H9 (cell line): ENCODE measurements at regions not wholly inside any gene's neighbourhood (a gene's known extent, or its start where the extent isn't known, plus 50 kb on each side); places are given as distances from the start of the nearest gene placed in this dataset.

Experiments used
- DNase-seq: peaks from one replicate; pipeline ENCODE4 v3.0.0-alpha.2; 2017
- H2AFZ ChIP-seq: one replicate; pipeline ENCODE4 v1.6.1; 2013; ENCODE audit warnings: mild to moderate bottlenecking, low read length, control low read depth, moderate library complexity
- H2AK5ac ChIP-seq: 2 replicates; pipeline ENCODE4 v1.6.1; 2013; ENCODE audit warnings: low read length, control low read depth, mixed read lengths; ENCODE audit not compliant: insufficient read length
- H2BK120ac ChIP-seq: one replicate; pipeline ENCODE4 v1.6.1; 2013; ENCODE audit warnings: low read depth, mild to moderate bottlenecking, low read length, control low read depth, inconsistent platforms; ENCODE audit not compliant: poor library complexity, severe bottlenecking
- H2BK12ac ChIP-seq: 2 replicates; pipeline ENCODE4 v1.6.1; 2013; ENCODE audit warnings: low read length, control low read depth, mixed read lengths, low read depth; ENCODE audit not compliant: insufficient read length
- H2BK15ac ChIP-seq: 2 replicates; pipeline ENCODE4 v1.6.1; 2013; ENCODE audit warnings: low read depth, low read length, control low read depth
- H2BK20ac ChIP-seq: one replicate; pipeline ENCODE4 v1.6.1; 2013; ENCODE audit warnings: low read depth, mild to moderate bottlenecking, low read length, control low read depth, inconsistent platforms; ENCODE audit not compliant: poor library complexity, severe bottlenecking
- H2BK5ac ChIP-seq: 2 replicates; pipeline ENCODE4 v1.6.1; 2013; ENCODE audit warnings: low read length, control low read depth, mixed read lengths; ENCODE audit not compliant: insufficient read length
- H3K14ac ChIP-seq: 2 replicates; pipeline ENCODE4 v1.6.1; 2013; ENCODE audit warnings: low read length, control low read depth; ENCODE audit not compliant: insufficient read depth
- H3K18ac ChIP-seq: 2 replicates; pipeline ENCODE4 v1.6.1; 2013; ENCODE audit warnings: low read depth, mild to moderate bottlenecking, mixed read lengths, low read length, control low read depth; ENCODE audit not compliant: insufficient read length
- H3K23ac ChIP-seq: 2 replicates; pipeline ENCODE4 v1.6.1; 2013; ENCODE audit warnings: low read length, control low read depth, mixed read lengths, low read depth; ENCODE audit not compliant: insufficient read length
- H3K23me2 ChIP-seq: 2 replicates; pipeline ENCODE4 v1.6.1; 2013; ENCODE audit warnings: low read depth, mild to moderate bottlenecking, mixed read lengths, low read length, control low read depth; ENCODE audit not compliant: insufficient read length, poor library complexity, severe bottlenecking
- H3K27ac ChIP-seq: 2 replicates; pipeline ENCODE4 v1.5.1; 2013; ENCODE audit warnings: low read length, control low read depth, mixed read lengths, low read depth; ENCODE audit not compliant: insufficient read length
- H3K27me3 ChIP-seq: 2 replicates; pipeline ENCODE4 v1.6.1; 2013; ENCODE audit warnings: low read length, control low read depth, inconsistent platforms; ENCODE audit not compliant: insufficient read depth
- H3K4ac ChIP-seq: 2 replicates; pipeline ENCODE4 v1.6.1; 2013; ENCODE audit warnings: low read depth, mild to moderate bottlenecking, control low read depth, inconsistent platforms, low read length, moderate library complexity
- H3K4me1 ChIP-seq: 2 replicates; pipeline ENCODE4 v1.6.1; 2013; ENCODE audit warnings: low read length, control low read depth, inconsistent platforms; ENCODE audit not compliant: insufficient read depth
- H3K4me2 ChIP-seq: 2 replicates; pipeline ENCODE4 v1.6.1; 2013; ENCODE audit warnings: low read length, control low read depth, mixed read lengths; ENCODE audit not compliant: insufficient read length, insufficient read depth
- H3K56ac ChIP-seq: 2 replicates; pipeline ENCODE4 v1.6.1; 2013; ENCODE audit warnings: low read depth, mild to moderate bottlenecking, mixed read lengths, low read length, control low read depth; ENCODE audit not compliant: insufficient read length
- H3K79me1 ChIP-seq: 2 replicates; pipeline ENCODE4 v1.6.1; 2013; ENCODE audit warnings: low read depth, mild to moderate bottlenecking, moderate library complexity, low read length, control low read depth, inconsistent platforms; ENCODE audit not compliant: insufficient read depth, poor library complexity, severe bottlenecking
- H3K79me2 ChIP-seq: 2 replicates; pipeline ENCODE4 v1.6.1; 2013; ENCODE audit warnings: low read length, control low read depth, inconsistent platforms; ENCODE audit not compliant: insufficient read depth
- H3K9ac ChIP-seq: 2 replicates; pipeline ENCODE4 v1.6.1; 2013; ENCODE audit warnings: low read length, control low read depth, mixed read lengths; ENCODE audit not compliant: insufficient read length; ENCODE audit errors: extremely low read depth
- H3K9me3 ChIP-seq: one replicate; pipeline ENCODE4 v1.6.1; 2013; ENCODE audit warnings: low read depth, low read length, inconsistent platforms; ENCODE audit not compliant: control insufficient read depth
- H3T11ph ChIP-seq: one replicate; pipeline ENCODE4 v1.6.1; 2013; ENCODE audit warnings: mild to moderate bottlenecking, low read length, control low read depth, inconsistent platforms
- H4K20me1 ChIP-seq: one replicate; pipeline ENCODE4 v1.6.1; 2013; ENCODE audit not compliant: control insufficient read depth, insufficient read length, insufficient read depth
- H4K5ac ChIP-seq: 2 replicates; pipeline ENCODE4 v1.6.1; 2013; ENCODE audit warnings: low read depth, mild to moderate bottlenecking, mixed read lengths, low read length, control low read depth; ENCODE audit not compliant: insufficient read length
- H4K8ac ChIP-seq: replicated peaks from 2 replicates; pipeline ENCODE4 v1.6.1; 2013; ENCODE audit warnings: low read length, control low read depth, mixed read lengths, low read depth; ENCODE audit not compliant: insufficient read length
- H4K91ac ChIP-seq: 2 replicates; pipeline ENCODE4 v1.6.1; 2013; ENCODE audit warnings: low read depth, mild to moderate bottlenecking, moderate library complexity, mixed read lengths, low read length, control low read depth; ENCODE audit not compliant: insufficient read length
- H3K27ac Mint-ChIP-seq, 3 experiments: 2 replicates in 2 of 3; 3 replicates in 1 of 3; pipeline ENCODE4 v1.8.0; 2020 to 2021; ENCODE audit warnings: mixed read lengths in 3 of 3, mild to moderate bottlenecking in 1 of 3, moderate library complexity in 1 of 3
- H3K27me3 Mint-ChIP-seq: 2 replicates; pipeline ENCODE4 v1.8.0; 2021; ENCODE audit warnings: low read depth, mild to moderate bottlenecking, moderate library complexity, mixed read lengths
- H3K36me3 Mint-ChIP-seq, 3 experiments: 2 replicates in 2 of 3; 3 replicates in 1 of 3; pipeline ENCODE4 v1.8.0; 2020 to 2021; ENCODE audit warnings: low read depth in 3 of 3, mixed read lengths in 3 of 3; ENCODE audit not compliant: insufficient read depth in 1 of 3
- H3K4me1 Mint-ChIP-seq, 2 experiments: 2 replicates each; pipeline ENCODE4 v1.8.0; 2020; ENCODE audit warnings: mixed read lengths in 2 of 2
- H3K4me3 Mint-ChIP-seq, 2 experiments: 2 replicates in 1 of 2; 3 replicates in 1 of 2; pipeline ENCODE4 v1.8.0; 2020 to 2021; ENCODE audit warnings: mild to moderate bottlenecking in 2 of 2, mixed read lengths in 2 of 2, moderate library complexity in 1 of 2
- H3K9me3 Mint-ChIP-seq, 2 experiments: 2 replicates in 1 of 2; 3 replicates in 1 of 2; pipeline ENCODE4 v1.8.0; 2020; ENCODE audit warnings: mild to moderate bottlenecking in 2 of 2, mixed read lengths in 2 of 2, moderate library complexity in 1 of 2
- WGBS: extraction: QIAGEN DNeasy Blood & Tissue Kit; methylation state at CpG from one replicate; pipeline ENCODE4 v1.1.7; 2013; ENCODE audit warnings: missing lambda C conversion rate, low lambda C conversion rate, mixed read lengths; ENCODE audit not compliant: insufficient read length; ENCODE audit errors: extremely low coverage; 5-methylcytosine and 5-hydroxymethylcytosine counted together
- TF ChIP-seq, protein P1 (sequence below): fragments of 200-600 bp; sonication (generic); conservative IDR thresholded peaks from 3 replicates; pipeline ENCODE4 v1.8.0; 2021; ENCODE audit warnings: antibody characterized with exemption, mild to moderate bottlenecking

DNA sequence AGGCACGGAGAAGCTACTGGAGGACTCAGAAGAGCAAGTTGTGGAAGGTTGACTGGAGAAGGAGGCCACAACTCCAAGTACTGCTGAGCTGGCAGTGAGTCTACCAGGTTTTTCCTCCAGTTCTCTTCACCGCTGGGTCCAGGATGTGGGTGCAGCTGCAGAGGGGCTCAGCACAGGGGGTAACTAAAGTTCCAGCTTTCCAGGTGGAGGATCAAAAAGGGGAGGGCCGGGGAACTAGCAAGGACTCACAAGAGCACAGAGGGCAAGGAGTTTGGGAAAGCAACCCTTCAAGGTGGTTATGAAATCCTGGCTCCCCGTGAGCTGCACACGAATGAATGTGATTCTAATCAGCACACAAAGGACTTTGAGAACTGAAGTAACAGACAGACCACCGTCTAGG is 194.2 kb upstream of the GMDS start:
- TF ChIP-seq, protein P1, sequence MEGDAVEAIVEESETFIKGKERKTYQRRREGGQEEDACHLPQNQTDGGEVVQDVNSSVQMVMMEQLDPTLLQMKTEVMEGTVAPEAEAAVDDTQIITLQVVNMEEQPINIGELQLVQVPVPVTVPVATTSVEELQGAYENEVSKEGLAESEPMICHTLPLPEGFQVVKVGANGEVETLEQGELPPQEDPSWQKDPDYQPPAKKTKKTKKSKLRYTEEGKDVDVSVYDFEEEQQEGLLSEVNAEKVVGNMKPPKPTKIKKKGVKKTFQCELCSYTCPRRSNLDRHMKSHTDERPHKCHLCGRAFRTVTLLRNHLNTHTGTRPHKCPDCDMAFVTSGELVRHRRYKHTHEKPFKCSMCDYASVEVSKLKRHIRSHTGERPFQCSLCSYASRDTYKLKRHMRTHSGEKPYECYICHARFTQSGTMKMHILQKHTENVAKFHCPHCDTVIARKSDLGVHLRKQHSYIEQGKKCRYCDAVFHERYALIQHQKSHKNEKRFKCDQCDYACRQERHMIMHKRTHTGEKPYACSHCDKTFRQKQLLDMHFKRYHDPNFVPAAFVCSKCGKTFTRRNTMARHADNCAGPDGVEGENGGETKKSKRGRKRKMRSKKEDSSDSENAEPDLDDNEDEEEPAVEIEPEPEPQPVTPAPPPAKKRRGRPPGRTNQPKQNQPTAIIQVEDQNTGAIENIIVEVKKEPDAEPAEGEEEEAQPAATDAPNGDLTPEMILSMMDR: no peak
- no CpG with 5 or more reads among the region's 6 CpGs for WGBS
- H3K14ac ChIP-seq: peak overlapping the region; percentile 37; the same call in 1 of the 2 replicates
- Mint-ChIP-seq H3K27ac (peak overlapping the region in 1 of 3 experiments; percentile 56; a peak in 1 of 7 replicates), H3K4me1 (no peaks in the 10 kb centered on the region), H3K9me3 (no peaks in the 10 kb centered on the region), H3K36me3 (no peaks in the 10 kb centered on the region), H3K27me3 (no peaks in the 10 kb centered on the region; the same call in 1 of the 2 replicates), H3K4me3 (no peak overlapping the region)
- H3K23ac ChIP-seq: no peak overlapping the region
- H2BK120ac ChIP-seq: no peak overlapping the region
- no peak overlapping the region for H2AFZ ChIP-seq
- H3K79me1 ChIP-seq: no peaks in the 10 kb centered on the region
- no peaks in the 10 kb centered on the region for H3K23me2 ChIP-seq
- H3K4me2 ChIP-seq: no peak overlapping the region
- H4K20me1 ChIP-seq: no peaks in the 10 kb centered on the region
- H3K9ac ChIP-seq: no peak overlapping the region
- no peaks in the 10 kb centered on the region for H3K79me2 ChIP-seq
- no peak overlapping the region for H3T11ph ChIP-seq
- no peak overlapping the region for H2BK5ac ChIP-seq
- no peaks in the 10 kb centered on the region for H3K4me1 ChIP-seq
- H3K9me3 ChIP-seq: no peaks in the 10 kb centered on the region
- H2AK5ac ChIP-seq: no peak overlapping the region
- H4K91ac ChIP-seq: no peak overlapping the region
- no peak overlapping the region for H3K27ac ChIP-seq
- no peak overlapping the region for H3K4ac ChIP-seq
- no peak overlapping the region for H2BK20ac ChIP-seq
- no peak for DNase-seq
- H4K8ac ChIP-seq: no peak overlapping the region
- H3K56ac ChIP-seq: no peak overlapping the region
- no peak overlapping the region for H2BK15ac ChIP-seq
- H2BK12ac ChIP-seq: no peak overlapping the region
- H3K18ac ChIP-seq: no peak overlapping the region
- no peak overlapping the region for H4K5ac ChIP-seq
- no peaks in the 10 kb centered on the region for H3K27me3 ChIP-seq
